HepG2 (cell line): ENCODE measurements at regions not wholly inside any gene's neighbourhood (a gene's known extent, or its start where the extent isn't known, plus 50 kb on each side); places are given as distances from the start of the nearest gene placed in this dataset.

Experiments used
- ATAC-seq: fragments of 200-7000 bp; cut with Tn5 transposase; 3 replicates; pipeline ENCODE4 v1.9.1; 2020; ENCODE audit warnings: mild to moderate bottlenecking, moderate library complexity
- BruUV-seq: library from RNA; stranded (reverse); fragments of 400-500 nt; replicated peaks from 2 replicates; lab custom pipeline; 2021; lab: Mats Ljungman, UMichigan
- CTCF ChIA-PET: fragments of 300-600 bp; formaldehyde crosslinking; extraction: SDS; loops from one replicate; lab custom pipeline; 2021; ENCODE audit warnings: low total read pairs, inconsistent platforms, low intra/inter-chr PET ratio; lab: Yijun Ruan, JAX
- POLR2A ChIA-PET: fragments of 350-600 bp; sonication (Branson Sonifier 250); formaldehyde crosslinking; loops from one replicate; lab custom pipeline; 2020; ENCODE audit warnings: antibody characterized with exemption, inconsistent platforms; lab: Yijun Ruan, JAX
- DNase-seq: peaks from one replicate; pipeline ENCODE4 v3.0.0-alpha.2; 2015; ENCODE audit warnings: low spot score
- FAIRE-seq: peaks from 3 replicates; lab custom pipeline; 2011; peaks lifted over from hg19 to GRCh38; lab: Jason Lieb, UNC
- H2AFZ ChIP-seq: one replicate; pipeline ENCODE4 v1.6.1; 2011; ENCODE audit warnings: low read length, inconsistent platforms
- H3K27ac ChIP-seq: fragments of 300-600 bp; 3 replicates; pipeline ENCODE4 v1.8.0; 2011; ENCODE audit warnings: mixed run types, mild to moderate bottlenecking, mixed read lengths, low read length, inconsistent platforms; ENCODE audit not compliant: insufficient read depth; ENCODE audit errors: extremely low read length
- H3K27me3 ChIP-seq, 2 experiments: fragments of 200-600 bp in 1 of 2; 2 replicates in 1 of 2; 3 replicates in 1 of 2; pipeline versions ENCODE4 v1.6.0 to v1.8.0; 2011; ENCODE audit warnings: low read length in 2 of 2, mild to moderate bottlenecking in 2 of 2, moderate library complexity in 2 of 2, inconsistent platforms in 1 of 2; ENCODE audit not compliant: insufficient read depth in 2 of 2, control insufficient read depth in 1 of 2
- H3K36me3 ChIP-seq, 2 experiments: fragments of 200-600 bp in 1 of 2; replicated peaks in 1 of 2; 2 replicates in 1 of 2; 3 replicates in 1 of 2; pipeline versions ENCODE4 v1.5.1 to v1.8.0; 2011; ENCODE audit warnings: low read length in 2 of 2, inconsistent platforms in 1 of 2; ENCODE audit not compliant: insufficient read depth in 2 of 2, control insufficient read depth in 1 of 2
- H3K4me1 ChIP-seq: 2 replicates; pipeline ENCODE4 v1.5.1; 2012; ENCODE audit warnings: low read length, inconsistent platforms; ENCODE audit not compliant: insufficient read depth
- H3K4me2 ChIP-seq: 2 replicates; pipeline ENCODE4 v1.6.0; 2011; ENCODE audit warnings: low read depth, low read length, inconsistent platforms
- H3K4me3 ChIP-seq, 3 experiments: fragments of 200-600 bp in 1 of 3; sonication (generic), shearing (Covaris generic) in 1 of 3; replicated peaks in 1 of 3; 2 replicates each; pipeline ENCODE4 v1.5.1; 2011 to 2016; ENCODE audit warnings: low read length in 3 of 3, inconsistent platforms in 2 of 3, low read depth in 2 of 3, mild to moderate bottlenecking in 2 of 3, control low read depth in 1 of 3, mixed read lengths in 1 of 3; ENCODE audit not compliant: insufficient read depth in 1 of 3
- H3K79me2 ChIP-seq: one replicate; pipeline ENCODE4 v1.6.1; 2011; ENCODE audit warnings: low read length, inconsistent platforms; ENCODE audit not compliant: insufficient read depth
- H3K9ac ChIP-seq: 2 replicates; pipeline ENCODE4 v1.6.0; 2011; ENCODE audit warnings: mild to moderate bottlenecking, low read depth, low read length, inconsistent platforms; ENCODE audit not compliant: insufficient read depth
- H3K9me3 ChIP-seq: 2 replicates; pipeline ENCODE4 v1.5.1; 2012; ENCODE audit warnings: mild to moderate bottlenecking, low read length
- H4K20me1 ChIP-seq: 2 replicates; pipeline ENCODE4 v1.6.0; 2011; ENCODE audit warnings: inconsistent platforms, mild to moderate bottlenecking, low read length, moderate library complexity; ENCODE audit not compliant: insufficient read depth
- HIVEP1 ChIP-seq: sonication (generic); formaldehyde crosslinking; IDR thresholded peaks from 2 replicates; pipeline ENCODE4 v1.4.0; 2020; ENCODE audit warnings: mild to moderate bottlenecking, missing genetic modification reagents
- SRSF4 ChIP-seq: fragments of 200-400 bp; formaldehyde crosslinking; IDR thresholded peaks from one replicate; pipeline ENCODE4 v1.6.1; 2018; ENCODE audit warnings: mild to moderate bottlenecking, low read depth, low read length, moderate library complexity; ENCODE audit not compliant: poor library complexity, severe bottlenecking
- TEAD2 ChIP-seq: sonication (generic); formaldehyde crosslinking; IDR thresholded peaks from 2 replicates; pipeline ENCODE4 v1.9.0; 2021; ENCODE audit warnings: missing genetic modification reagents
- ZNF30 ChIP-seq: sonication (generic); formaldehyde crosslinking; IDR thresholded peaks from 2 replicates; pipeline ENCODE4 v1.5.0; 2020; ENCODE audit warnings: mild to moderate bottlenecking, missing genetic modification reagents
- ZNF501 ChIP-seq: sonication (generic); formaldehyde crosslinking; IDR thresholded peaks from 2 replicates; pipeline ENCODE4 v1.5.1; 2020; ENCODE audit warnings: mild to moderate bottlenecking, moderate library complexity, missing genetic modification reagents
- ZSCAN9 ChIP-seq: IDR thresholded peaks from 2 replicates; pipeline ENCODE4 v1.6.1; 2016; ENCODE audit warnings: borderline replicate concordance
- WGBS: methylation state at CpG from one replicate; pipeline ENCODE4 v1.1.6; 2017; ENCODE audit warnings: low lambda C conversion rate; 5-methylcytosine and 5-hydroxymethylcytosine counted together
- in situ Hi-C: cut with HindIII; loops from 2 replicates; pipeline ENCODE4 v1.10.0; 2017; ENCODE audit warnings: low pct_unique_long_range_greater_than_20kb; ENCODE audit not compliant: extremely low pct_ligation_motif_present
- intact Hi-C: fragments of 100-400 bp; cut with micrococcal nuclease; formaldehyde crosslinking; loops from one replicate; pipeline ENCODE4 v1.10.0; 2022; ENCODE audit not compliant: unreplicated experiment
- TF ChIP-seq, protein P1 (sequence below): sonication (generic); formaldehyde crosslinking; IDR thresholded peaks from 2 replicates; pipeline ENCODE4 v1.5.0; 2020; ENCODE audit warnings: missing genetic modification reagents
- TF ChIP-seq, protein P2 (sequence below): sonication (generic); formaldehyde crosslinking; IDR thresholded peaks from 2 replicates; pipeline ENCODE4 v1.4.0; 2020; ENCODE audit warnings: missing genetic modification reagents, borderline replicate concordance
- TF ChIP-seq, protein P3 (sequence below): sonication (generic); formaldehyde crosslinking; IDR thresholded peaks from 2 replicates; pipeline ENCODE4 v1.4.0; 2020; ENCODE audit warnings: missing genetic modification reagents
- TF ChIP-seq, protein P4 (sequence below): sonication (generic); formaldehyde crosslinking; IDR thresholded peaks from 2 replicates; pipeline ENCODE4 v1.8.0; 2022; ENCODE audit warnings: mild to moderate bottlenecking, missing genetic modification reagents, moderate library complexity
- TF ChIP-seq, protein P5 (sequence below): sonication (generic); formaldehyde crosslinking; IDR thresholded peaks from 2 replicates; pipeline ENCODE4 v1.5.1; 2020; ENCODE audit warnings: mild to moderate bottlenecking, missing genetic modification reagents

DNA sequence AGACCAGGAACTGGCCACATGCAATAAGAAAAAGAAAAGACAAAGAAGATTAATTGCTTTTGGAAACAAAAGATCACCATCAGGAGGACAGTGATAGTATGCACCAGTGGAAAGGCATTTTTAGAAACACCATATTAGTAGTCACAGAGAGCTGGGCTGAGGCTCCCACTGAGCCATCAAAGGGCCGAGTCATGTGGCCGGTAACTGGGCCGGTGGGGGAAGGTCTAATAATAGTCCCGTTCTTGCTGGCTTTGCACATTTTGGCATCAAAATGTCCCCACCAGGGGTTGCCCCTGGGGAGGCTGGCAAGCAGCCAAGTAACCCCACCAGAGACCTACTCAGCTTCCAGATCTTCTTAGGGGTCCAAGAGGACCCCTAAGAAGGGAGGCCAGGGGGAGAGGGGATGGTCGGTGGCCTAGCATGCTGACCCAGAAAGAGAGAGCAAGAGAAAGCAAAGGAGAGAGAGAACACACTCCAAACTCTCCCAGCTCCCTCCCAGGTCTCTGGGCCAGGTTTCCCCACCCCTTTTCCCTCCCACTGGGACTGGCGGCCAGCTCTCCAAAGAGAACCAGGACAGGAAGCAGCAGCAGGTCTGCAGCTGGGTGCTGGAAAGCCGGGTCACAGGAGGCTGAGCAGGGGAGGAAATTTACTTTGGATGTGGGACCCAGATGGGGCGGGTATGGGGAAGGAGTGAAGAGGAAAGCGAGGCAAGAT, 70.2 kb upstream of the FGFR2 start:
- Histone ChIP-seq H3K36me3 (no peaks in the 10 kb centered on the region), H3K4me2 (no peak overlapping the region), H3K9ac (no peak overlapping the region), H2AFZ (no peak overlapping the region), H3K79me2 (no peaks in the 10 kb centered on the region), H3K27ac (no peak overlapping the region), H3K4me3 (no peak overlapping the region), H3K9me3 (no peaks in the 10 kb centered on the region), H3K4me1 (no peaks in the 10 kb centered on the region), H3K27me3 (no peaks in the 10 kb centered on the region; a peak in 2 of 5 replicates), H4K20me1 (no peaks in the 10 kb centered on the region)
- DNase-seq (no peak), FAIRE-seq (no peak), ATAC-seq (no peak)
- intact Hi-C loops (no loop called here), in situ Hi-C loops (no loop called here)
- BruUV-seq = no TSS peak
- WGBS = 4% methylated on average over 9 of the region's 9 CpGs
- ChIA-PET CTCF (no interaction called here), POLR2A (no interaction called here)
- no peak for TF ChIP-seq HIVEP1 (CRISPR knock-in tag)
- TF ChIP-seq, protein P1, sequence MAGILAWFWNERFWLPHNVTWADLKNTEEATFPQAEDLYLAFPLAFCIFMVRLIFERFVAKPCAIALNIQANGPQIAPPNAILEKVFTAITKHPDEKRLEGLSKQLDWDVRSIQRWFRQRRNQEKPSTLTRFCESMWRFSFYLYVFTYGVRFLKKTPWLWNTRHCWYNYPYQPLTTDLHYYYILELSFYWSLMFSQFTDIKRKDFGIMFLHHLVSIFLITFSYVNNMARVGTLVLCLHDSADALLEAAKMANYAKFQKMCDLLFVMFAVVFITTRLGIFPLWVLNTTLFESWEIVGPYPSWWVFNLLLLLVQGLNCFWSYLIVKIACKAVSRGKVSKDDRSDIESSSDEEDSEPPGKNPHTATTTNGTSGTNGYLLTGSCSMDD = no peak
- TF ChIP-seq, protein P2, sequence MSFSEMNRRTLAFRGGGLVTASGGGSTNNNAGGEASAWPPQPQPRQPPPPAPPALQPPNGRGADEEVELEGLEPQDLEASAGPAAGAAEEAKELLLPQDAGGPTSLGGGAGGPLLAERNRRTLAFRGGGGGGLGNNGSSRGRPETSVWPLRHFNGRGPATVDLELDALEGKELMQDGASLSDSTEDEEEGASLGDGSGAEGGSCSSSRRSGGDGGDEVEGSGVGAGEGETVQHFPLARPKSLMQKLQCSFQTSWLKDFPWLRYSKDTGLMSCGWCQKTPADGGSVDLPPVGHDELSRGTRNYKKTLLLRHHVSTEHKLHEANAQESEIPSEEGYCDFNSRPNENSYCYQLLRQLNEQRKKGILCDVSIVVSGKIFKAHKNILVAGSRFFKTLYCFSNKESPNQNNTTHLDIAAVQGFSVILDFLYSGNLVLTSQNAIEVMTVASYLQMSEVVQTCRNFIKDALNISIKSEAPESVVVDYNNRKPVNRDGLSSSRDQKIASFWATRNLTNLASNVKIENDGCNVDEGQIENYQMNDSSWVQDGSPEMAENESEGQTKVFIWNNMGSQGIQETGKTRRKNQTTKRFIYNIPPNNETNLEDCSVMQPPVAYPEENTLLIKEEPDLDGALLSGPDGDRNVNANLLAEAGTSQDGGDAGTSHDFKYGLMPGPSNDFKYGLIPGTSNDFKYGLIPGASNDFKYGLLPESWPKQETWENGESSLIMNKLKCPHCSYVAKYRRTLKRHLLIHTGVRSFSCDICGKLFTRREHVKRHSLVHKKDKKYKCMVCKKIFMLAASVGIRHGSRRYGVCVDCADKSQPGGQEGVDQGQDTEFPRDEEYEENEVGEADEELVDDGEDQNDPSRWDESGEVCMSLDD (CRISPR knock-in tag) = no peak
- TF ChIP-seq, protein P3, sequence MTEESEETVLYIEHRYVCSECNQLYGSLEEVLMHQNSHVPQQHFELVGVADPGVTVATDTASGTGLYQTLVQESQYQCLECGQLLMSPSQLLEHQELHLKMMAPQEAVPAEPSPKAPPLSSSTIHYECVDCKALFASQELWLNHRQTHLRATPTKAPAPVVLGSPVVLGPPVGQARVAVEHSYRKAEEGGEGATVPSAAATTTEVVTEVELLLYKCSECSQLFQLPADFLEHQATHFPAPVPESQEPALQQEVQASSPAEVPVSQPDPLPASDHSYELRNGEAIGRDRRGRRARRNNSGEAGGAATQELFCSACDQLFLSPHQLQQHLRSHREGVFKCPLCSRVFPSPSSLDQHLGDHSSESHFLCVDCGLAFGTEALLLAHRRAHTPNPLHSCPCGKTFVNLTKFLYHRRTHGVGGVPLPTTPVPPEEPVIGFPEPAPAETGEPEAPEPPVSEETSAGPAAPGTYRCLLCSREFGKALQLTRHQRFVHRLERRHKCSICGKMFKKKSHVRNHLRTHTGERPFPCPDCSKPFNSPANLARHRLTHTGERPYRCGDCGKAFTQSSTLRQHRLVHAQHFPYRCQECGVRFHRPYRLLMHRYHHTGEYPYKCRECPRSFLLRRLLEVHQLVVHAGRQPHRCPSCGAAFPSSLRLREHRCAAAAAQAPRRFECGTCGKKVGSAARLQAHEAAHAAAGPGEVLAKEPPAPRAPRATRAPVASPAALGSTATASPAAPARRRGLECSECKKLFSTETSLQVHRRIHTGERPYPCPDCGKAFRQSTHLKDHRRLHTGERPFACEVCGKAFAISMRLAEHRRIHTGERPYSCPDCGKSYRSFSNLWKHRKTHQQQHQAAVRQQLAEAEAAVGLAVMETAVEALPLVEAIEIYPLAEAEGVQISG (CRISPR knock-in tag) = no peak
- no peak for TF ChIP-seq TEAD2 (CRISPR knock-in tag)
- TF ChIP-seq ZSCAN9 (CRISPR knock-in tag) = no peak
- TF ChIP-seq ZNF501 = no peak
- TF ChIP-seq, protein P4, sequence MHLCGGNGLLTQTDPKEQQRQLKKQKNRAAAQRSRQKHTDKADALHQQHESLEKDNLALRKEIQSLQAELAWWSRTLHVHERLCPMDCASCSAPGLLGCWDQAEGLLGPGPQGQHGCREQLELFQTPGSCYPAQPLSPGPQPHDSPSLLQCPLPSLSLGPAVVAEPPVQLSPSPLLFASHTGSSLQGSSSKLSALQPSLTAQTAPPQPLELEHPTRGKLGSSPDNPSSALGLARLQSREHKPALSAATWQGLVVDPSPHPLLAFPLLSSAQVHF = no peak
- TF ChIP-seq, protein P5, sequence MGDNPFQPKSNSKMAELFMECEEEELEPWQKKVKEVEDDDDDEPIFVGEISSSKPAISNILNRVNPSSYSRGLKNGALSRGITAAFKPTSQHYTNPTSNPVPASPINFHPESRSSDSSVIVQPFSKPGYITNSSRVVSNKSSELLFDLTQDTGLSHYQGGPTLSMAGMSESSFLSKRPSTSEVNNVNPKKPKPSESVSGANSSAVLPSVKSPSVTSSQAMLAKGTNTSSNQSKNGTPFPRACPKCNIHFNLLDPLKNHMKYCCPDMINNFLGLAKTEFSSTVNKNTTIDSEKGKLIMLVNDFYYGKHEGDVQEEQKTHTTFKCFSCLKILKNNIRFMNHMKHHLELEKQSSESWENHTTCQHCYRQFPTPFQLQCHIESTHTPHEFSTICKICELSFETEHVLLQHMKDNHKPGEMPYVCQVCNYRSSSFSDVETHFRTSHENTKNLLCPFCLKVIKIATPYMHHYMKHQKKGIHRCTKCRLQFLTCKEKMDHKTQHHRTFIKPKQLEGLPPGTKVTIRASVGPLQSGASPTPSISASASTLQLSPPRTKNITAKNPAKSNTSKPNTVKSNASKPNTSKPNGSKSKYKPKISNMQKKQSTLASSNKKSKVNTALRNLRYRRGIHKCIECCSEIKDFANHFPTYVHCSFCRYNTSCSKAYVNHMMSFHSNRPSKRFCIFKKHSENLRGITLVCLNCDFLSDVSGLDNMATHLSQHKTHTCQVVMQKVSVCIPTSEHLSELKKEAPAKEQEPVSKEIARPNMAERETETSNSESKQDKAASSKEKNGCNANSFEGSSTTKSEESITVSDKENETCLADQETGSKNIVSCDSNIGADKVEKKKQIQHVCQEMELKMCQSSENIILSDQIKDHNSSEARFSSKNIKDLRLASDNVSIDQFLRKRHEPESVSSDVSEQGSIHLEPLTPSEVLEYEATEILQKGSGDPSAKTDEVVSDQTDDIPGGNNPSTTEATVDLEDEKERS (CRISPR knock-in tag) = no peak
- no peak for TF ChIP-seq ZNF30 (CRISPR knock-in tag)
- TF ChIP-seq SRSF4 = no peak
